Heart left ventricle (tissue), 13 donors: ENCODE measurements at regions not wholly inside any gene's neighbourhood (a gene's known extent, or its start where the extent isn't known, plus 50 kb on each side); places are given as distances from the start of the nearest gene placed in this dataset.

Source experiments
- POLR2A ChIP-seq, 2 donors: fragments of 450-650 bp; IDR thresholded peaks; one replicate each; pipeline ENCODE4 v1.6.1; 2017; ENCODE audit warnings: antibody characterized with exemption in 2 of 2, mild to moderate bottlenecking in 2 of 2, moderate library complexity in 2 of 2
- TF ChIP-seq, protein P1 (sequence below), 12 donors: fragments of 200-600 bp; sonication (generic) in 4 of 12; IDR thresholded peaks; one replicate each; pipeline versions ENCODE4 v1.5.0 to v1.8.0; 2018 to 2022; ENCODE audit warnings: antibody characterized with exemption in 12 of 12, mild to moderate bottlenecking in 5 of 12
- donor health status: ischemic (EF 13 %, LVEDD 7.1; RV severe dilation, severe dysfunction).
- donor health status: DM: no; HTN: yes; CAD: no.
- donor health status: DM: no; HTN: no; CAD: no.
- donor health status: ischemic (EF 25% LVEDD 6.9; RV normal size, moderate dysfunction).
- donor health status: ischemic (EF 25% LVEDD 5.7; RV mildly dilated, moderate dysfunction).
- donor health status: ischemic (EF 35%, LVEDD 5.7; RV mildly dilated, moderate dysfunction).
- donor health status: nonischemic (EF 11% LVEDD 7.7; RV severe dilation, severe dysfunction).
- donor health status: DM: yes; HTN: yes; CAD: no.
- donor health status: PGD.
- donor health status: ischemic (EF 29% LVEDD 5.4; RV normal size, mild dysfunction).
- donor health status: nonischemic (EF 23%, LVEDD 6.1; RV moderate dilation, normal function).

GRCh38 chr3:102353805-102354204, 81.0 kb upstream of the ZPLD1 start:
- no peak for TF ChIP-seq POLR2A (IDR thresholded peaks at IDR 0.05)
- TF ChIP-seq, protein P1, sequence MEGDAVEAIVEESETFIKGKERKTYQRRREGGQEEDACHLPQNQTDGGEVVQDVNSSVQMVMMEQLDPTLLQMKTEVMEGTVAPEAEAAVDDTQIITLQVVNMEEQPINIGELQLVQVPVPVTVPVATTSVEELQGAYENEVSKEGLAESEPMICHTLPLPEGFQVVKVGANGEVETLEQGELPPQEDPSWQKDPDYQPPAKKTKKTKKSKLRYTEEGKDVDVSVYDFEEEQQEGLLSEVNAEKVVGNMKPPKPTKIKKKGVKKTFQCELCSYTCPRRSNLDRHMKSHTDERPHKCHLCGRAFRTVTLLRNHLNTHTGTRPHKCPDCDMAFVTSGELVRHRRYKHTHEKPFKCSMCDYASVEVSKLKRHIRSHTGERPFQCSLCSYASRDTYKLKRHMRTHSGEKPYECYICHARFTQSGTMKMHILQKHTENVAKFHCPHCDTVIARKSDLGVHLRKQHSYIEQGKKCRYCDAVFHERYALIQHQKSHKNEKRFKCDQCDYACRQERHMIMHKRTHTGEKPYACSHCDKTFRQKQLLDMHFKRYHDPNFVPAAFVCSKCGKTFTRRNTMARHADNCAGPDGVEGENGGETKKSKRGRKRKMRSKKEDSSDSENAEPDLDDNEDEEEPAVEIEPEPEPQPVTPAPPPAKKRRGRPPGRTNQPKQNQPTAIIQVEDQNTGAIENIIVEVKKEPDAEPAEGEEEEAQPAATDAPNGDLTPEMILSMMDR (IDR thresholded peaks at IDR 0.05), result no peak
